ENCODE measurements at regions not wholly inside any gene's neighbourhood (a gene's known extent, or its start where the extent isn't known, plus 50 kb on each side); places are given as distances from the start of the nearest gene placed in this dataset.

DNA sequence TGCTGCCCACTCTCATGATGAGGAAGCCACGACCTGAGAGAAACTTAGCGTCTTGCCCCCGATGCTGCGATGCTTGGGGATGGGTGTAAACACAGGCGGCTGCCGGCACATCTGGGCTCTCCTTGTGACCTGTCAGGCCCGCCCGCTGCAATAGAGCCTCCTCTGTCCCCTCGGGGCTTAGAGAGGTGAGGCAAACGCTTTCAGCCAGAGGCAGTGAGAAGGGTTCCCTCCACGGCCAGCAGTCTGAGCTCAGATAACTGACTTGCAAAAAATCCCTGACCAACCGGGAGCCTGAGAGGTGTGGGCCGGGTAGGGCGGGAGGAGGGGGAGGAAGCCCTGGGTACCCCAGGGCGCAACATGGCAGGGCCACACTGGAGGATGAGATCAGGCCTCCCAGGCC is 260.6 kb downstream of the C16orf95 start:
- Mint-ChIP-seq H3K4me1 (no peaks in the 10 kb centered on the region), H3K27ac (no peak overlapping the region), H3K4me3 (no peak overlapping the region), H3K9me3 (no peaks in the 10 kb centered on the region), H3K27me3 (peaks cover 17% of the 10 kb centered on the region), H3K36me3 (no peaks in the 10 kb centered on the region)
- DNase-seq = no peak
- CTCF ChIA-PET = no interaction called here

- Mint-ChIP-seq H3K4me1 (no peaks in the 10 kb centered on the region), H3K27ac (no peak overlapping the region), H3K9me3 (no peaks in the 10 kb centered on the region), H3K4me3 (no peak overlapping the region), H3K27me3 (peaks cover 13% of the 10 kb centered on the region), H3K36me3 (no peaks in the 10 kb centered on the region)
- CTCF ChIA-PET = no interaction called here
- no peak for DNase-seq
Observed at GRCh38 chr16:87057211-87057881, 259.8 kb downstream of the C16orf95 start.

DNA sequence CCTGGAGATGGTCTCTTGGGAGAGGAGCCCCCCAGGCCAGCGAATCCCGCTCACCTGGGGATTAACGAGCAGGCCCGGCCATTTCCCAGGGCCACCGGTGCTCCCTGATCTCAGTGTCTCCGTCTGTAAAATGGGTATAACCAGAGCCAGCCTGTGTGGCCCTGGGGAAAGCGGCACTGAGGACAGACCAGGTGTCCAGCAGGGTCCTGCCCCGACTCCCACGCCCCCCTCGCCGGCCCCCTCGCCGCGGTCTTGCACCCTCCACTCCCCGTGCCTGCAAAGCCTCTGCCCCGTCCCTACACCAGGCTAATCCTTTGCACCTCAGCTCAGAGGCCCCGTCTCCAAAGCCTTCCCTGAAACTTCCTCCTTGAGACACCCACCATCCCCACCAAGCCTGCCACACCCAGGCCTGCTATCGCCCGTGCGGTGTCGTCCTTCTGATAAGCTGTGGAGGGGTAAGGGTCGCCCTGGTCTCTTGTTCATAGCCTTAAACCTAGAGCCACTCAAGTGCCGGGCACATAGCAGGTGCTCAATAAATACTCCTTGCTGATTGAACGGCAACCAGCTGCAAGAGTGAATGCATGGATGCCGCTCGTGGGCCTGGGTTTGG is 259.1 kb downstream of the C16orf95 start:
- Mint-ChIP-seq H3K4me3 (no peak overlapping the region), H3K4me1 (no peaks in the 10 kb centered on the region), H3K9me3 (no peaks in the 10 kb centered on the region), H3K36me3 (no peaks in the 10 kb centered on the region), H3K27ac (no peak overlapping the region), H3K27me3 (peaks cover 18% of the 10 kb centered on the region)
- DNase-seq = no peak
- CTCF ChIA-PET = no interaction called here

DNA sequence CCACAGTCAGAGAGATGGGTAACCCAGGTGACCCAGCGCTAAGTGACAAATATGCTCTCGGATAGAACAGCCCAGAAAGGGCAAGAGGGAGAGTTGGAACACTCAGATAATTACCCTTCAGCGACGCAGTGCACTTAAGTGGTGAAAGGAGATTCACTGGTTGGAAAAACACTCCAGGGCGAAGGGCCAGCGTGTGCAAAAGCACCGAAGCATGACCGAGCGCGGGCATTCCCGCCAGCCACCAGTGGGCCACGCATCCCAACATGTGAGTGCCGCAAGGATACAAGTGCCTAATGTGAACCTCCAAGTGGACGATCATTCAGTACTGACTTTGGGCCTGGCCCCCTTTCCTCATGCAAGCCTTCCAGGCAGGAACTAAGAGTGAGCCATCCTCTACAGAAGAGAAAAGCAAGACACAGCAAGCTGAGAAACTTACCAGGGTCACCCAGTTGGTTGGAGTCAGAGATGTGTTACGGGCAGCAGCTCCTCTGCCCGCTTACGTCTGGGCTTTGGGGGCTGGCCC is 258.4 kb downstream of the C16orf95 start:
- no peaks in the 10 kb centered on the region for H3K9me3 Mint-ChIP-seq
- no peak for DNase-seq
- H3K4me1 Mint-ChIP-seq = no peaks in the 10 kb centered on the region
- no peaks in the 10 kb centered on the region for H3K36me3 Mint-ChIP-seq
- no peak overlapping the region for H3K4me3 Mint-ChIP-seq
- peaks cover 16% of the 10 kb centered on the region for H3K27me3 Mint-ChIP-seq
- CTCF ChIA-PET = no interaction called here
- H3K27ac Mint-ChIP-seq = no peak overlapping the region

DNA sequence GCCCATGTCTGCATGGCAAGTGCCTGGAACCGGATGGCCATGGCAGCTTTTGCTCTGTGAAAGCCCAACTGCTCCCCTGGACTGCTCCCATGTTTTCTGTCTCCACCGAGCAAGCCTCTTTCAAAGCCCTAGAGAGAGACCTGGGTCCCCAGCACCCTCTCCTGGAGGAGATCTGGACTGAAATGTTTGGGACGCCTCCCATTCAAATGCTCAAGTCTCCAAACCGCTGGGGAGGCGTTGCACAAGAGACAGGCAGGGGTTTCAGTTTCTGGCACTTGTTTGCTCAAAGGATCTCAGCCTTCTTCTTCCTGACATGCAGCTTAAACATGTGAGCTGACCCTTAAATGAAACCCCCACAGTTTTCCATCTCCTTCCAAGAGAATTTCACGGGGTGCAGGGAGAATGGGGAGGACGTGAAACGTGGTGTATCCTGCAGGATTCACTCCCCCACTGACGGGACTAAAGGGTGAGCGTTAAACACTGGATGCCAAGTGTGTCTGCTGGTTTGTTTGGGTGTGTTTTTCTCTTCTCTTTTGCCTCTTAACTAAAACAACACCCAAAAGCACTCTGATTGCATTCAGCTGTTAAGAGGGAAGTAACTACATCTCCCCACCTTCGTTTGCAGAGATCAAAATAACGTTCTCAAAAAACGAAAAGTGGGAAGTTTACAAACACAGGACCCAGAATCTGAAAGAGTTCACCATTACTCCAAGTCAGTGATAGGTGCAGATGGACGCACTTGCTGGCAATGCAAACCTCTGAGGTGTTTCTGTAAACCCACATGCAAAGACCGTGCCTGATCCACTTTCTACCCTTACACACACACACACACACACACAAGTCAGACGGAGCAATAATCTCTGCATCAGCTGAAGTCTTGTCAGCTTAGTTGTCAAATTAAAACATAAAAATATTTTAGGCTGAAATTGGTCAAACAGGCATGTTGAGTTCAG is 256.9 kb downstream of the C16orf95 start:
- CTCF ChIA-PET = interaction anchor here (3.4 kb wide), 1 partner anchor 496 kb away, joined by 19 read pairs; no protein-coding TSS in a partner anchor
- Mint-ChIP-seq H3K4me3 (no peak overlapping the region), H3K9me3 (no peaks in the 10 kb centered on the region), H3K27ac (no peak overlapping the region), H3K36me3 (no peaks in the 10 kb centered on the region), H3K27me3 (peaks cover 26% of the 10 kb centered on the region), H3K4me1 (no peaks in the 10 kb centered on the region)
- no peak for DNase-seq

DNA sequence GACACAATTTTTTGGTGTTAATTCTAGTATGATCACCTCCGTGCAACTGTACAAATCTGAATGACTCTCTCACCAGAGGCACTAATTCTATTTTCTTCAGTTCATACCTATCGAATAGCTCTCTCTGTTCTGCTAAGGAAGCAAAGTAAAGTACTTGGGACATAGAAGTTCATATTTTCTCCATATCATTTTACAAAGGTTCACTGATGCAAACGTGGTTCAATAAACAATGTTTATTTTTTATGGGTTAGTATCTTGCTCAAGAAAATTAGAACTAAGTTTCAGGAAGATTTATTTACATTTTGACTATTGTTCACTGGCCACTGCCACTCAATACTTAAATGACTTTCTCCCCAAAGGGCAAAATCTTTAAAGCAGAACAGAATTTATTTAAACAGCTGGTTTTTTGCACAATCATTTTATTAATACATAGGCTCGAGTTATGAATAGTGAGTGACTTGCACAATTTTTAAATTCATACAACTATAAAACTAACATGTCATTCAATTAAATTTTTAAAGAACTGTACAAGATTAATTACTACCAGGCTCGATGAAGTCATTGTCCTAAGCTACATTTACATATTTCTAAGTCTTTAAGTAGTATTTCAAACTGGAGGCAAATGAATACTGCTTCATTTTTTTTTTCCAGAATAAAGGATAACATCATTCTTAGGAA is 255.8 kb downstream of the C16orf95 start:
- CTCF ChIA-PET = interaction anchor here (0.6 to 3.4 kb wide), 6 partner anchors 11 to 1816 kb away, joined by 4 to 19 read pairs (median 8); no protein-coding TSS in a partner anchor
- no peak overlapping the region for H3K27ac Mint-ChIP-seq
- no peaks in the 10 kb centered on the region for H3K9me3 Mint-ChIP-seq
- no peak for DNase-seq
- H3K4me3 Mint-ChIP-seq = no peak overlapping the region
- H3K36me3 Mint-ChIP-seq = no peaks in the 10 kb centered on the region
- H3K27me3 Mint-ChIP-seq = peaks cover 36% of the 10 kb centered on the region
- H3K4me1 Mint-ChIP-seq = no peaks in the 10 kb centered on the region

DNA sequence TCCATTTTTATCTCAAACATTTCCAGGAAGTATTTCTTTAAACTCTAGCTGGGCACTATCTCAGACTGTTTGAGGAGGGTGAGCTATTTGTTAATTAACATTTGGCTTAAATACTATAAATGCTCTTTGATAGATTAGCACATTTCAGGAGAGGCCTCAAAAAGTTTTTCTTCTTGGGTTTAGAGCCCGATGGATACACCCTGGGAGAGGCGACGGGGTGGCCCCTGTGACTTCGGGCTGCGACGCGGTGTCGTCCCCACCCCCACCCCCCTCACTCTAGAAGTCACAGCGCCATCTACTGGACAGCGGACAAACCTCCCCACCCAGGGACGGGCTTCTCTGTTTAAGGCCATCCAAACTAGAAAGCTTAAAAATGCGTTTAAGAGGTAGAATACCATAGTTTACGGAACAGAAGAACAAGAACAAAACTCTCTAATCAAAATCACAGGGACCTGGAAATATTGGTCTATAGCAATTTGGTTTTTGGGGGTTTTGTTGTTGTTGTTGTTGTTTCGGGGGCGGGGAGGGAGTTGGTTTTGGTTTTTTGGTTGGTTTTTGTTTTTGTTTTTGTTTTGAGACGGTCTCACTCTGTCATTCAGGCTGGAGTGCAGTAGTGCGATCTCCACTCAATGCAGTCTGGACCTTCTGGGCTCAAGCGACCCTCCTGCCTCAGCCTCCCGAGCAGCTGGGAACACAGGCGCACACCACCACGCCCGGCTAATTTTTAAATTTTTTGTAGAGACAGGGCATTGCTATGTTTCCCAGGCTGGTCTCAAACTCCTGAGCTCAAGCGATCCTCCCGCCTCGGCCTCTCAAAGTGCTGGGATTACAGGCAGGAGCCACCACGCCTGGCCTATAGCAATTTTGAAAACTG is 254.4 kb downstream of the C16orf95 start:
- CTCF ChIA-PET = interaction anchor here (0.7 to 3.4 kb wide), 20 partner anchors 12 to 532 kb away, joined by 3 to 19 read pairs (median 5); no protein-coding TSS in a partner anchor
- Mint-ChIP-seq H3K4me3 (no peak overlapping the region), H3K4me1 (no peaks in the 10 kb centered on the region), H3K36me3 (no peaks in the 10 kb centered on the region), H3K9me3 (no peaks in the 10 kb centered on the region), H3K27ac (no peak overlapping the region), H3K27me3 (peaks cover 39% of the 10 kb centered on the region)
- DNase-seq = peak; percentile 69

GRCh38 chr16:87063543-87063942 is 253.6 kb downstream of the C16orf95 start:
- no peaks in the 10 kb centered on the region for H3K36me3 Mint-ChIP-seq
- H3K4me1 Mint-ChIP-seq = no peaks in the 10 kb centered on the region
- no peak for DNase-seq
- CTCF ChIA-PET = interaction anchor here (0.8 to 3.4 kb wide), 9 partner anchors 16 to 533 kb away, joined by 3 to 19 read pairs (median 7); no protein-coding TSS in a partner anchor
- H3K27ac Mint-ChIP-seq = no peak overlapping the region
- peaks cover 39% of the 10 kb centered on the region for H3K27me3 Mint-ChIP-seq
- H3K4me3 Mint-ChIP-seq = no peak overlapping the region
- no peaks in the 10 kb centered on the region for H3K9me3 Mint-ChIP-seq

DNA sequence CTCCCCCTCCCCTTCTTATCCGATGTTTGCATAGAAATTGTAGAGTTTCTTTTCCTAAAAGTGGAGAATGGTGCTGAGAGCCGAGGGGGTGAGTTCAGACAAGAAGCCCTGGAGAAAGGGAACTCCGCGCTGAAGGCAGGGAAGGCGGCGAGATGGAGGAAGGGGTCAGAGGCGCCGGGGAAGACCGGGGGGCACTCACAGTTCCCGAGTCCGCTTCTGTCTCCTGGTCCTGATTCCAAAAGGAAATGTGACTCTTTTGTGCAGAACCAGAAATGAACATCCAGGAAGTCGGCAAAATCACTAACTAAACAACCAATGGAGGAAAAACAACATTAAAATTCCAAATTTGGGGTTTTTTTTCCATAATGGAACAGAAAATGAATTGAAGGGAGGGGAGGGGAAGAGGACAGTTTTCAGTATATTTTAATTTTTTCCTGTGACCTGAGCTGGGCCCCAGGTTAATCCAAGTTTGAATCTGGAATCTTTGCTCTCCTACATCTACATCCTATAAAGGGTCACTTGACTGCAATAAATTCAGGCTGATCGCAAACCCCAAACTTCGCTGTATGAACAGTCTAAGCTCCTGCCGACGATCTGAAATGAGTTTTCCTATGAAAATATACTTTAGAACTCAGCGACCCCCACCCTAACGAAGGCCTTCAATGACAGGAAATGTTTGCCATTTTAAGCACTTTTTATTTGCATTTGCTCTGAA is 252.3 kb downstream of the C16orf95 start:
- Mint-ChIP-seq H3K36me3 (no peaks in the 10 kb centered on the region), H3K9me3 (no peaks in the 10 kb centered on the region), H3K27ac (no peak overlapping the region), H3K27me3 (peaks cover 38% of the 10 kb centered on the region), H3K4me3 (no peak overlapping the region), H3K4me1 (no peaks in the 10 kb centered on the region)
- CTCF ChIA-PET = interaction anchor here (1.6 kb wide), 1 partner anchor 13 kb away, joined by 5 read pairs; no protein-coding TSS in a partner anchor
- no peak for DNase-seq

DNA sequence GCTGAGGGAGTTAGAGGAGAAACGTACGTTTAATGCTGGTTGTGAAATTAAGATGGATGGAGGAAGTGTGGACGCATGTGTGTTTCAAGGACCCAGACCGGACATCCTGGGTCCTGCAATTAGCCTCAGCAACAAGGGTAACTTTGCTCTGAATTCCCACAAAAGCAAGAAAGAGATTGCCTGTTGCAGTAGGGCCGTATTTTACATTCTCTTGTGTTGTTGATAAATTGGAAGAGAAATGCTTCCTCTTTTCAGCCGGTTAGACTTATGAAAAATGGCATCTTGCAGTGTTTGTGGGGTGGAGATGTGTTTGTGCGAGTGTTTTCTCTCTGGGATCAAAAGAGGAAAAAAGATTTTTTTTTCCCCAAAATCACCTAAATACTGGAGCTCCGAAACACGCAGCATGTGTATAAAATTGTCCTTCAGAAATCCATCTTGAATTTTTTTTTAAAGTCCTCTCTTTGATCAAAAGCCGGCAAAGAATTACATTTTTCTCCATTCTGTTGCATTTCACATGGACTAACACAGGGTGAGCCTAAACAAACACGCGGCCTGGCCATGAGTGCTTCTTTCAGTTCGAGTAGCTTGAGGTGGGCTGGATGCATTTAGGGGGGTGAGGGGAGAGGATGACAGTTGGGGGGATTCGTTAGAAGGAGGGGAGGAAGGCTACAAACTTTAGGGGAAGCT is 251.6 kb downstream of the C16orf95 start:
- Mint-ChIP-seq H3K27me3 (peaks cover 31% of the 10 kb centered on the region), H3K4me1 (no peaks in the 10 kb centered on the region), H3K36me3 (no peaks in the 10 kb centered on the region), H3K4me3 (no peak overlapping the region), H3K9me3 (no peaks in the 10 kb centered on the region), H3K27ac (no peak overlapping the region)
- CTCF ChIA-PET = interaction anchor here (0.7 to 1.6 kb wide), 2 partner anchors 12 to 340 kb away, joined by 3 to 5 read pairs; no protein-coding TSS in a partner anchor
- no peak for DNase-seq

DNA sequence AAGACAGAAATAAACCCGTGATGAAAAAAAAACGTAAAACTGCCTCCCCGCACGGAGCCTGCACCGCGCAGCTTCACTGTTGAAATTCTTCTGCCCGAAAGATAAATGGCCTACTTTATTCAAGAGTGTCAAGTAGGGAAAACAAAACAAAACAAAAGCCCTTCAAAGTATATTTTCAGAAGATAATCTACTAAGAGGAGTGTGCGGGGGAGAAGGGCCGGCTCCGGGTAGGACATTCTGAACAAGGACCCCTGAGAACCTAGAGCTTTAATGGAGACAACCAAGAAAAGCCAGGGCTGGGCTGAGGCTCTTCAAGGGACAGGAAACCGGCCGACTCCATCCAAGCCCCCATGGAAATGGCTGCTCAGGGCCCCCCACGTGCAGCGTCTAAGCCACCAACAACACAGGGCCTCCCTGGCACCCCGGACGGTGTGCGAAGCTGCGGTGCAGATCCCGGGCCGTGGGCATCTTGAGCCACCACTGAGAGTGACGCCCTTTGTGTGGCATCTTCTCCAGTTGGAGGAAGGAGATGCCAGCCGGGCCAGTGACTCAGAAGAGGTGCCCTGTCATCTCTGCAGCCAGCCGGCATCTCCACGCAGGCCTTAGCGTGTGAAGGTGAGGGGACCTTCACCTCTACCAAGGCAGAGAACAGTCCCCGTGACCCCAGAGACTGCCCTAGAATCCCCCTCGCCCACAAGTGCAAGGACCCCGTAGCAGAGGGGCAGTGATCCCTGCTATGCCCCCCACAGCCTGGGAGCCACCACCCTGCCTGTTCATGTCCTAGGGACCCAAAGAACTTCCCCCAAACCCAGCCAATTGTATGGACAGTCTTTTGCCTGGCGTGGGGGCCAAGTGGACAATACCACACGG is 250.8 kb downstream of the C16orf95 start:
- H3K9me3 Mint-ChIP-seq = no peaks in the 10 kb centered on the region
- H3K27me3 Mint-ChIP-seq = peaks cover 30% of the 10 kb centered on the region
- no peak for DNase-seq
- H3K27ac Mint-ChIP-seq = no peak overlapping the region
- CTCF ChIA-PET = interaction anchor here (0.7 to 1.6 kb wide), 3 partner anchors 12 to 502 kb away, joined by 3 to 5 read pairs (median 3); no protein-coding TSS in a partner anchor
- no peak overlapping the region for H3K4me3 Mint-ChIP-seq
- H3K4me1 Mint-ChIP-seq = no peaks in the 10 kb centered on the region
- no peaks in the 10 kb centered on the region for H3K36me3 Mint-ChIP-seq
